Activated CD8-positive, alpha-beta T cell treated with anti-CD3 and anti-CD28 coated beads for 36 hours (primary cell): ENCODE measurements at regions not wholly inside any gene's neighbourhood (a gene's known extent, or its start where the extent isn't known, plus 50 kb on each side); places are given as distances from the start of the nearest gene placed in this dataset.

ENCODE experiments used
- ATAC-seq: fragments of 200-7000 bp; cut with Tn5 transposase; one replicate; pipeline ENCODE4 v1.10.0; 2021; ENCODE audit warnings: mild to moderate bottlenecking, moderate library complexity
- CTCF ChIA-PET: fragments of 350-600 bp; sonication (Branson Sonifier 250); formaldehyde crosslinking; loops from one replicate; lab custom pipeline; 2021; ENCODE audit warnings: antibody characterized with exemption; lab: Charles Lee
- POLR2A ChIA-PET: fragments of 350-600 bp; sonication (Branson Sonifier 250); formaldehyde crosslinking; loops from one replicate; lab custom pipeline; 2021; ENCODE audit warnings: antibody characterized with exemption; lab: Charles Lee
- DNase-seq: peaks from one replicate; pipeline ENCODE4 v3.0.0-alpha.2; 2020
- H3K27ac Mint-ChIP-seq: one replicate; pipeline ENCODE4 v1.8.0; 2021; ENCODE audit warnings: mild to moderate bottlenecking, mixed read lengths
- H3K27me3 Mint-ChIP-seq: one replicate; pipeline ENCODE4 v1.8.0; 2021; ENCODE audit warnings: mixed read lengths
- H3K36me3 Mint-ChIP-seq: one replicate; pipeline ENCODE4 v1.8.0; 2021; ENCODE audit warnings: low read depth, mixed read lengths
- H3K4me1 Mint-ChIP-seq: one replicate; pipeline ENCODE4 v1.8.0; 2021; ENCODE audit warnings: low read depth, mixed read lengths
- H3K4me3 Mint-ChIP-seq: one replicate; pipeline ENCODE4 v1.8.0; 2021; ENCODE audit warnings: mild to moderate bottlenecking, moderate library complexity, mixed read lengths
- H3K9me3 Mint-ChIP-seq: one replicate; pipeline ENCODE4 v1.8.0; 2021; ENCODE audit warnings: mixed read lengths
- intact Hi-C: fragments of 100-400 bp; cut with micrococcal nuclease; formaldehyde crosslinking; loops from one replicate; pipeline ENCODE4 v1.10.0; 2022
- TF ChIP-seq, protein P1 (sequence below): fragments of 200-600 bp; IDR thresholded peaks from one replicate; pipeline ENCODE4 v1.8.0; 2022; ENCODE audit warnings: antibody characterized with exemption, mild to moderate bottlenecking

DNA sequence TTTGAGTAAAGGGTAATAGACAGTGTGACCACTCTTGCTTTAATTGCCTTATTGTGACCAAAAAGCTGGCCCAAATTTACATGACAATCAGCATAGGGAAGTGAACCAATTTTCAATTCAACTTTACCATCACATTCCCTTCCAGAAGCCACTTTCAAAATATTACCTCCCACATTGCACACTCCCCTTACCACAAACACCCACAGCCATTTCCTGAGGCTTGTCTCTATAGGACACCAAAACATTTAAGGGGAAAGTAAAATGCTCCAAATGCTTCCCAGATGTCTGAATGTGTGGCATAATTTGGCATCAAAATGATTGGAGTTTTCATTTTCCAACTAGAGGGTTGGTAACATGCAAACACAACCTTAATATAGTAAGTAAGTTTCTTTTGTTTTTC lies 616.1 kb downstream of the SLC4A3 start:
- no peak overlapping the region for H3K27ac Mint-ChIP-seq
- ChIA-PET POLR2A (no interaction called here), CTCF (no interaction called here)
- H3K4me1 Mint-ChIP-seq, result no peaks in the 10 kb centered on the region
- no peak overlapping the region for H3K4me3 Mint-ChIP-seq
- DNase-seq (no peak), ATAC-seq (no peak)
- intact Hi-C loops, result no loop called here
- no peaks in the 10 kb centered on the region for H3K36me3 Mint-ChIP-seq
- no peaks in the 10 kb centered on the region for H3K27me3 Mint-ChIP-seq
- TF ChIP-seq, protein P1, sequence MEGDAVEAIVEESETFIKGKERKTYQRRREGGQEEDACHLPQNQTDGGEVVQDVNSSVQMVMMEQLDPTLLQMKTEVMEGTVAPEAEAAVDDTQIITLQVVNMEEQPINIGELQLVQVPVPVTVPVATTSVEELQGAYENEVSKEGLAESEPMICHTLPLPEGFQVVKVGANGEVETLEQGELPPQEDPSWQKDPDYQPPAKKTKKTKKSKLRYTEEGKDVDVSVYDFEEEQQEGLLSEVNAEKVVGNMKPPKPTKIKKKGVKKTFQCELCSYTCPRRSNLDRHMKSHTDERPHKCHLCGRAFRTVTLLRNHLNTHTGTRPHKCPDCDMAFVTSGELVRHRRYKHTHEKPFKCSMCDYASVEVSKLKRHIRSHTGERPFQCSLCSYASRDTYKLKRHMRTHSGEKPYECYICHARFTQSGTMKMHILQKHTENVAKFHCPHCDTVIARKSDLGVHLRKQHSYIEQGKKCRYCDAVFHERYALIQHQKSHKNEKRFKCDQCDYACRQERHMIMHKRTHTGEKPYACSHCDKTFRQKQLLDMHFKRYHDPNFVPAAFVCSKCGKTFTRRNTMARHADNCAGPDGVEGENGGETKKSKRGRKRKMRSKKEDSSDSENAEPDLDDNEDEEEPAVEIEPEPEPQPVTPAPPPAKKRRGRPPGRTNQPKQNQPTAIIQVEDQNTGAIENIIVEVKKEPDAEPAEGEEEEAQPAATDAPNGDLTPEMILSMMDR, result no peak
- H3K9me3 Mint-ChIP-seq, result no peaks in the 10 kb centered on the region

DNA sequence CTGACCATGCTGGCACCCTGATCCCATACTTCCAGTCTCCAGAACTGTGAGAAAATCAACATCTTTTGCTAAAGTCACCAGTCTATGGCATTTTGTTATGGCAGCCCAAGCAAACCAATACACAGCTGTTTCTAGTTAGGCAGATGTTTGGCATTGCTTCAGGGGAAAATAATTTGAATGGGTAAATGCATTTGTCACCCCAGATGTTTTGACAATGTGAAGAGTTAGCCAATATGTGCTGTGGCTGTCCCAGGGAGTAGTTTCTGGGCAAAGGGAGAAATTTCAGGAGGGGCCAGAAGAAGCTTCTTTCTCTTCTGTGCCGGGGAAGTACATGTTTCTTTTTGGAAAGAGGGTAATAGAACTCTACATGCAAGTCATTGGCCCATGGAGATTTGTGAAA lies 619.0 kb downstream of the SLC4A3 start:
- H3K4me3 Mint-ChIP-seq, result no peak overlapping the region
- CTCF ChIA-PET, result no interaction called here
- intact Hi-C loops, result no loop called here
- DNase-seq, result no peak
- H3K27me3 Mint-ChIP-seq, result no peaks in the 10 kb centered on the region
- H3K27ac Mint-ChIP-seq, result no peak overlapping the region
- ATAC-seq, result no peak
- H3K9me3 Mint-ChIP-seq, result no peaks in the 10 kb centered on the region
- H3K4me1 Mint-ChIP-seq, result no peaks in the 10 kb centered on the region
- H3K36me3 Mint-ChIP-seq, result no peaks in the 10 kb centered on the region
- POLR2A ChIA-PET, result no interaction called here
- TF ChIP-seq, protein P1, result no peak

DNA sequence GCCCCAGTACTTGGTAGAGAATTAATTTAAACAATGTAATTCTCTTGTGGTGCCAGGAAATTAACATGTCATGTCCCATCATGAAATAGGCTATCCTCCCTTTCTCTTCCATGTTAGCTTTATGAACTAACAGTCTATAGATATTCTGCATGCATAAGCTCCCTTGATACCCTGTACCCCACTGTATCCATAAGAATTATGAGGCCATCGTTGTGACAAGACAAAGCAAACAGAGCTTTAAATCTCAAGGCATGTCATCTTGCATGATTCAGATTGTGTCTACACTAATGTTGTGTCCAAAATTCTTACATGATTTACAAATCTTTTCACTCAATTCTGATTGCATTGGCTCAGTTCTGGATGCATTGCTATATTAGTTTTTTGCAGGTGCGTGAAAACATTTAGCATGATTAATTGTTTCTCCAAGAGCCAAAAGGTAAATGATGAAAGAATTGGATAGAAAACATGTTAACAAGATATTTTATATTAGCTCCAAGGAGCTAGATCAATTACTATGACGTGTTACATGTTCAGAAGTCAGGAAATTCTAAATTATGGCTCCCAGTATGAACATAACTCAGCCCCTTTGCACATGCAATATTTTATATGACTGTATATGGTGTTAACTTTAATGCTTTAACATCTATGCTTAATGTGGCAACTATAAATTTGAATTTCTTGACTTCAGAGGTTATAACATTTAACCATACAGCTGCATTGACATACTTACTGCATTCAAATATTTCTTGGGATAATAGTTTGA lies 620.3 kb downstream of the SLC4A3 start:
- Mint-ChIP-seq H3K27ac (no peak overlapping the region), H3K9me3 (peaks cover 2% of the 10 kb centered on the region), H3K27me3 (no peaks in the 10 kb centered on the region), H3K36me3 (no peaks in the 10 kb centered on the region), H3K4me1 (no peaks in the 10 kb centered on the region), H3K4me3 (no peak overlapping the region)
- no peak for DNase-seq
- POLR2A ChIA-PET, result no interaction called here
- no peak for ATAC-seq
- TF ChIP-seq, protein P1, result no peak
- CTCF ChIA-PET, result no interaction called here
- intact Hi-C loops, result no loop called here

DNA sequence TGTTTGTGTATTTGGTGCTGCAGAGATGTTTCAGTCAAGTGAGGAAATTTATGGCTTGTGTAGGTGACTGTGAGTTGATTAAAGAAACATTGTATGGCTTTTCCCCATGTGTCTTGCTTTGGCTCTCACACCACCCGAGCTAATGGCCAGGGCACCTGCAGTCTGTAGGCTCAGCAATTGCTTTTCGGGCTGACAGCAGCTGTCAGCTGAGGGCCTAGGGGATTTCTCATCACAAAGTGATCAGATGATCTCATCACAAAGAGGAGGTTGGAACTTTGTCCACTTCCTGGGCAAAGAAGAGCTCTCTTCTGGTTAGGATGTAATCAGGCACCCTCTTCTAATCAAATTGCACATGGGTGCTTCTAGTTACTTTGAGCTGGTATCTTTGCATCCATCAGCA lies 632.2 kb downstream of the SLC4A3 start:
- Mint-ChIP-seq H3K27me3 (no peaks in the 10 kb centered on the region), H3K9me3 (no peaks in the 10 kb centered on the region), H3K4me1 (no peaks in the 10 kb centered on the region), H3K36me3 (no peaks in the 10 kb centered on the region), H3K27ac (no peak overlapping the region), H3K4me3 (no peak overlapping the region)
- CTCF ChIA-PET, result no interaction called here
- TF ChIP-seq, protein P1, result no peak
- intact Hi-C loops, result loop anchor here (5.0 kb wide), 1 partner anchor 358 kb away; no protein-coding TSS in a partner anchor
- no peak for DNase-seq
- POLR2A ChIA-PET, result no interaction called here
- ATAC-seq, result no peak

DNA sequence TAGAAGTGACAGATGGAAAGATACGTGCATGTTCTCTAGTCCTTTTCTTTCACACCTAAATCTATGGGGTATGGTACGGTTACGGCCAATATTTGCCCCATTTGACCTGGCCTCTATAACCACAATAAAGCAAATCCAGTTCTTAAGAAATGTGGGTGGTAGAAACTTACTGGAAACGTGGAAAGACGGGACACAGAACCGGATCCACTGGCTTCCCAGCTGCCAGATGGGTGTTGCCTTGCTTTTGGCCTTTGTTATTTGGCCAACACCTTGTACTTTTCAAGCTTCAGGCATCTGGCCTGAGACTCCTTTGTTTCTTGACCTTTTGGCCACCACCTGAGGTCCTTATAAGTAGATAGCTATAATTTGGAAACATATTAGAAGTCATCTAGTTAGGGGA lies 635.9 kb downstream of the SLC4A3 start:
- ATAC-seq (no peak), DNase-seq (no peak)
- Mint-ChIP-seq H3K27me3 (no peaks in the 10 kb centered on the region), H3K4me3 (no peak overlapping the region), H3K4me1 (no peaks in the 10 kb centered on the region), H3K27ac (no peak overlapping the region), H3K9me3 (no peaks in the 10 kb centered on the region), H3K36me3 (no peaks in the 10 kb centered on the region)
- POLR2A ChIA-PET, result no interaction called here
- CTCF ChIA-PET, result no interaction called here
- TF ChIP-seq, protein P1, result no peak
- intact Hi-C loops, result no loop called here
